OCI-LY7 (cell line): ENCODE measurements at regions not wholly inside any gene's neighbourhood (a gene's known extent, or its start where the extent isn't known, plus 50 kb on each side); places are given as distances from the start of the nearest gene placed in this dataset.

Experiments
- BruUV-seq: library from RNA; stranded (reverse); fragments of 400-500 nt; replicated peaks from 2 replicates; lab custom pipeline; 2021; lab: Mats Ljungman, UMichigan
- CTCF ChIA-PET: fragments of 300-600 bp; sonication (Branson Sonifier 250); formaldehyde crosslinking; loops from one replicate; lab custom pipeline; 2022; ENCODE audit warnings: antibody characterized with exemption; ENCODE audit not compliant: unreplicated experiment; lab: Charles Lee
- POLR2A ChIA-PET: fragments of 300-600 bp; sonication (Branson Sonifier 250); formaldehyde crosslinking; loops from one replicate; lab custom pipeline; 2022; ENCODE audit warnings: antibody characterized with exemption; lab: Charles Lee
- DNase-seq: peaks from one replicate; pipeline ENCODE4 v3.0.0-alpha.2; 2015; ENCODE audit warnings: low spot score
- H2AFZ ChIP-seq: fragments of 200-600 bp; sonication (generic), shearing (Covaris generic); 2 replicates; pipeline ENCODE4 v1.6.1; 2014; ENCODE audit warnings: mild to moderate bottlenecking, antibody characterized with exemption, low read length, moderate library complexity
- H3K27ac ChIP-seq: fragments of 200-600 bp; sonication (generic); 2 replicates; pipeline ENCODE4 v1.5.1; 2014; ENCODE audit warnings: mixed run types, low read depth, mild to moderate bottlenecking, moderate library complexity, low read length, inconsistent platforms; ENCODE audit not compliant: poor library complexity, severe bottlenecking
- H3K36me3 ChIP-seq: fragments of 200-600 bp; sonication (generic); 2 replicates; pipeline ENCODE4 v1.6.1; 2014; ENCODE audit warnings: mild to moderate bottlenecking, antibody characterized with exemption, low read length, moderate library complexity, mixed read lengths; ENCODE audit not compliant: insufficient read depth
- H3K4me1 ChIP-seq: fragments of 200-600 bp; sonication (generic); 2 replicates; pipeline ENCODE4 v1.5.1; 2014; ENCODE audit warnings: mild to moderate bottlenecking, low read length; ENCODE audit not compliant: insufficient read depth, poor library complexity, severe bottlenecking
- H3K4me2 ChIP-seq: fragments of 200-600 bp; sonication (generic); 2 replicates; pipeline ENCODE4 v1.6.1; 2014; ENCODE audit warnings: mild to moderate bottlenecking, low read length
- H3K4me3 ChIP-seq: fragments of 200-600 bp; sonication (generic); 2 replicates; pipeline ENCODE4 v1.5.1; 2014; ENCODE audit warnings: mild to moderate bottlenecking, low read depth, low read length; ENCODE audit not compliant: poor library complexity, severe bottlenecking
- H3K79me2 ChIP-seq: fragments of 200-600 bp; sonication (generic); 2 replicates; pipeline ENCODE4 v1.6.1; 2016; ENCODE audit warnings: low read depth, mild to moderate bottlenecking, low read length, moderate library complexity, mixed read lengths; ENCODE audit not compliant: insufficient read depth
- H3K9me2 ChIP-seq: fragments of 200-600 bp; sonication (generic); 2 replicates; pipeline ENCODE4 v1.6.1; 2016; ENCODE audit warnings: mild to moderate bottlenecking, low read length, mixed read lengths; ENCODE audit not compliant: insufficient read depth
- H3K9me3 ChIP-seq: fragments of 200-600 bp; sonication (generic); 2 replicates; pipeline ENCODE4 v1.6.1; 2014; ENCODE audit warnings: mild to moderate bottlenecking, mixed run types, low read length, mixed read lengths
- H4K20me1 ChIP-seq: fragments of 200-600 bp; sonication (generic); 2 replicates; pipeline ENCODE4 v1.6.1; 2014; ENCODE audit warnings: mild to moderate bottlenecking, antibody characterized with exemption, low read length, moderate library complexity, mixed read lengths; ENCODE audit not compliant: insufficient read depth
- EZH2phosphoT487 ChIP-seq: fragments of 200-600 bp; sonication (generic); IDR thresholded peaks from 2 replicates; pipeline ENCODE4 v1.6.1; 2018; ENCODE audit warnings: low read depth, borderline replicate concordance, mild to moderate bottlenecking, mixed run types, antibody characterized with exemption, low read length, moderate library complexity, mixed read lengths
- intact Hi-C: fragments of 100-400 bp; cut with micrococcal nuclease; formaldehyde crosslinking; loops from one replicate; pipeline ENCODE4 v1.10.0; 2022; ENCODE audit not compliant: unreplicated experiment
- TF ChIP-seq, protein P1 (sequence below): fragments of 200-600 bp; sonication (generic); conservative IDR thresholded peaks from 2 replicates; pipeline ENCODE4 v1.5.1; 2014; ENCODE audit warnings: mild to moderate bottlenecking, antibody characterized with exemption, low read length, moderate library complexity, mixed read lengths

DNA sequence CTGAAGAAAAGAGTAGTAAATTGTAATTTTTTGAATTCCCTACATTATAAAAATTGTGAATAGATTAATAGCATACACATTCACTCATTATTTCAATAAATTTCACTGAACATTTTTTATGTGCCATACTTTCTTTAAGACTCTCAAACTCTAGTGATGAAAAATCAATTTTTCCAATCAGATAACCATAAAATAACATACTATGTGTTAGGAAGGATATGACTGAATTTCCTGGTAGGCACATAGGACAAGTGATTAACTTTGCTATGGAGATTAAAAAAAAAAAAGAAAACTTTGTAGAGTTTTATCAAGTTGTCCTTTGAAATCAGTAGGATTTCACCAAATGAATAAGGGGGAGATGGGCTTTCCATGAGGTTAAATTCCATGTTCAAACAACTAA, 1597.3 kb upstream of the LRRTM3 start:
- no peak for DNase-seq
- TF ChIP-seq, protein P1, sequence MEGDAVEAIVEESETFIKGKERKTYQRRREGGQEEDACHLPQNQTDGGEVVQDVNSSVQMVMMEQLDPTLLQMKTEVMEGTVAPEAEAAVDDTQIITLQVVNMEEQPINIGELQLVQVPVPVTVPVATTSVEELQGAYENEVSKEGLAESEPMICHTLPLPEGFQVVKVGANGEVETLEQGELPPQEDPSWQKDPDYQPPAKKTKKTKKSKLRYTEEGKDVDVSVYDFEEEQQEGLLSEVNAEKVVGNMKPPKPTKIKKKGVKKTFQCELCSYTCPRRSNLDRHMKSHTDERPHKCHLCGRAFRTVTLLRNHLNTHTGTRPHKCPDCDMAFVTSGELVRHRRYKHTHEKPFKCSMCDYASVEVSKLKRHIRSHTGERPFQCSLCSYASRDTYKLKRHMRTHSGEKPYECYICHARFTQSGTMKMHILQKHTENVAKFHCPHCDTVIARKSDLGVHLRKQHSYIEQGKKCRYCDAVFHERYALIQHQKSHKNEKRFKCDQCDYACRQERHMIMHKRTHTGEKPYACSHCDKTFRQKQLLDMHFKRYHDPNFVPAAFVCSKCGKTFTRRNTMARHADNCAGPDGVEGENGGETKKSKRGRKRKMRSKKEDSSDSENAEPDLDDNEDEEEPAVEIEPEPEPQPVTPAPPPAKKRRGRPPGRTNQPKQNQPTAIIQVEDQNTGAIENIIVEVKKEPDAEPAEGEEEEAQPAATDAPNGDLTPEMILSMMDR, result no peak
- TF ChIP-seq EZH2phosphoT487, result no peak
- H3K36me3 ChIP-seq, result no peaks in the 10 kb centered on the region
- no peak overlapping the region for H3K4me2 ChIP-seq
- no TSS peak for BruUV-seq
- intact Hi-C loops, result no loop called here
- ChIA-PET CTCF (no interaction called here), POLR2A (no interaction called here)
- H3K4me3 ChIP-seq, result no peak overlapping the region
- no peaks in the 10 kb centered on the region for H4K20me1 ChIP-seq
- no peak overlapping the region for H2AFZ ChIP-seq
- no peak overlapping the region for H3K27ac ChIP-seq
- no peaks in the 10 kb centered on the region for H3K79me2 ChIP-seq
- H3K4me1 ChIP-seq, result no peaks in the 10 kb centered on the region
- H3K9me3 ChIP-seq, result no peaks in the 10 kb centered on the region
- no peaks in the 10 kb centered on the region for H3K9me2 ChIP-seq

DNA sequence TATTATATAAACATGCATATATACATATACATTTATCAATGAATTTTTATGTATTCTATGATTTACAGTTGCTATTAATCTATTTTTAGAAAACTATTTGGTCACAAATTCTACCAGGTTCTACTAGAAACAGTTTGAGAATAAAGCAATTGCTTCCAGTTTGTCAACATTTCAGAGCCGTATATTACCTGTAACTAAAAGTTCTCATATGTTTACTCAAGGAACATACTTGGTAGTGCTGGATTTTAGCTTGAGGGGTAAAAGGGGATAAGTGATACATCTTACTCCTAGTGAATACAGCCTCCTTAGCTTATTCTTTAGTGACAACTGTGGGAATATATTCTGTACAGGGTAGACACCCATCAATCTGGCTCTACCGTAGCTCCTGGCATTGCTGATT, 1590.5 kb upstream of the LRRTM3 start:
- Histone ChIP-seq H2AFZ (no peak overlapping the region), H3K4me3 (no peak overlapping the region), H3K27ac (no peak overlapping the region), H3K9me3 (no peaks in the 10 kb centered on the region), H3K4me1 (no peaks in the 10 kb centered on the region), H3K36me3 (no peaks in the 10 kb centered on the region), H3K9me2 (no peaks in the 10 kb centered on the region), H3K4me2 (no peak overlapping the region), H4K20me1 (no peaks in the 10 kb centered on the region), H3K79me2 (no peaks in the 10 kb centered on the region)
- intact Hi-C loops, result no loop called here
- no peak for DNase-seq
- TF ChIP-seq EZH2phosphoT487, result no peak
- TF ChIP-seq, protein P1, result no peak
- POLR2A ChIA-PET, result no interaction called here
- no TSS peak for BruUV-seq
- CTCF ChIA-PET, result no interaction called here

- TF ChIP-seq EZH2phosphoT487, result no peak
- TF ChIP-seq, protein P1, result no peak
- no peaks in the 10 kb centered on the region for H3K9me2 ChIP-seq
- POLR2A ChIA-PET, result no interaction called here
- H3K4me1 ChIP-seq, result no peaks in the 10 kb centered on the region
- BruUV-seq, result no TSS peak
- no peaks in the 10 kb centered on the region for H3K9me3 ChIP-seq
- no peaks in the 10 kb centered on the region for H3K36me3 ChIP-seq
- DNase-seq, result no peak
- H3K4me3 ChIP-seq, result no peak overlapping the region
- no peak overlapping the region for H3K4me2 ChIP-seq
- intact Hi-C loops, result no loop called here
- no peaks in the 10 kb centered on the region for H4K20me1 ChIP-seq
- no peaks in the 10 kb centered on the region for H3K79me2 ChIP-seq
- no peak overlapping the region for H2AFZ ChIP-seq
- H3K27ac ChIP-seq, result no peak overlapping the region
- CTCF ChIA-PET, result no interaction called here
Observed at GRCh38 chr10:65340340-65340739, 1585.5 kb upstream of the LRRTM3 start.
